ENCODE measurements at regions not wholly inside any gene's neighbourhood (a gene's known extent, or its start where the extent isn't known, plus 50 kb on each side); places are given as distances from the start of the nearest gene placed in this dataset.

GRCh38 chr7:155908385-155908784, 96.1 kb upstream of the SHH start:
- no peak for DNase-seq (ENCODE audit: low read depth in 3 of 3, low spot score in 1 of 3)

GRCh38 chr7:155907450-155908200, 95.4 kb upstream of the SHH start:
- DNase-seq (ENCODE audit: low read depth in 3 of 3, low spot score in 1 of 3) = no peak

GRCh38 chr7:155901176-155901575, 88.9 kb upstream of the SHH start:
- DNase-seq (ENCODE audit: low read depth in 3 of 3, low spot score in 1 of 3) = no peak

- no peak for DNase-seq (ENCODE audit: low read depth in 3 of 3, low spot score in 1 of 3)
Observed at GRCh38 chr7:155899596-155899995, 87.3 kb upstream of the SHH start.

GRCh38 chr7:155897758-155898386, 85.6 kb upstream of the SHH start:
- no peak for DNase-seq (ENCODE audit: low read depth in 3 of 3, low spot score in 1 of 3)

- DNase-seq (ENCODE audit: low read depth in 3 of 3, low spot score in 1 of 3) = no peak
Observed at GRCh38 chr7:155896531-155897263, 84.4 kb upstream of the SHH start.

GRCh38 chr7:155893664-155894063, 81.4 kb upstream of the SHH start:
- DNase-seq (ENCODE audit: low read depth in 3 of 3, low spot score in 1 of 3) = no peak

- no peak for DNase-seq (ENCODE audit: low read depth in 3 of 3, low spot score in 1 of 3)
Observed at GRCh38 chr7:155893176-155893575, 80.9 kb upstream of the SHH start.

- DNase-seq (ENCODE audit: low read depth in 3 of 3, low spot score in 1 of 3) = no peak
Observed at GRCh38 chr7:155889636-155890511, 77.6 kb upstream of the SHH start.

GRCh38 chr7:155887174-155887525, 74.9 kb upstream of the SHH start:
- DNase-seq (ENCODE audit: low read depth in 3 of 3, low spot score in 1 of 3) = no peak

GRCh38 chr7:155886391-155887173, 74.3 kb upstream of the SHH start:
- no peak for DNase-seq (ENCODE audit: low read depth in 3 of 3, low spot score in 1 of 3)

GRCh38 chr7:155885167-155886155, 73.2 kb upstream of the SHH start:
- DNase-seq (ENCODE audit: low read depth in 3 of 3, low spot score in 1 of 3) = no peak

- no peak for DNase-seq (ENCODE audit: low read depth in 3 of 3, low spot score in 1 of 3)
Observed at GRCh38 chr7:155884225-155885166, 72.2 kb upstream of the SHH start.

GRCh38 chr7:155883491-155884224, 71.4 kb upstream of the SHH start:
- no peak for DNase-seq (ENCODE audit: low read depth in 3 of 3, low spot score in 1 of 3)

- DNase-seq (ENCODE audit: low read depth in 3 of 3, low spot score in 1 of 3) = no peak
Observed at GRCh38 chr7:155882596-155882995, 70.3 kb upstream of the SHH start.

- no peak for DNase-seq (ENCODE audit: low read depth in 3 of 3, low spot score in 1 of 3)
Observed at GRCh38 chr7:155881471-155882350, 69.4 kb upstream of the SHH start.

GRCh38 chr7:155880721-155881120, 68.5 kb upstream of the SHH start:
- DNase-seq (ENCODE audit: low read depth in 3 of 3, low spot score in 1 of 3) = no peak

Measured in stimulated activated CD4-positive, alpha-beta T cell treated with anti-CD3 and anti-CD28 coated beads, TNF-alpha, amount 100 ng/mL, for 1 hour (primary cell).